ENCODE measurements at regions not wholly inside any gene's neighbourhood (a gene's known extent, or its start where the extent isn't known, plus 50 kb on each side); places are given as distances from the start of the nearest gene placed in this dataset.

DNA sequence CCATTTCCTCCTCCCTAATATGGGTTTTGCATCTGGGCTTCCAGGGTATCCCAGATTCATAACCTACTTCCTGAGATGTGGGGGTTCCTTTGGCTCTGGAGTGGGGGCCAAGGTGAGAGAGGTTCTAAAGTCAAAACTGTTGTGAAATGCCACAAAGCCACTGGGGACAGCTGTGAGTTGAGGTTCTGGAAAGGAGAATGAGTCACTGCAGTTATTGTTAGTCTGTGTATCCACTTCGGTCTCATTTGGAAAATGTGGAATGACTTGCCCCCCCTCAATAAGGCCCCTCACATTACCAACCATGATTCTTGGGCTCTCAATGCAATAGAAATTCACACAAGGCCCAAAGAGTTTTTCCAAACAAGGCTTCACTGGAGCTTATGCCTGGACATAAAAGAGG is 51.1 kb upstream of the LGALSL start:
- H3K27me3 ChIP-seq (ENCODE audit: insufficient read depth), result no peaks in the 10 kb centered on the region
- peaks cover 42% of the 10 kb centered on the region for H3K4me1 ChIP-seq (ENCODE audit: insufficient read depth)
- peaks cover 15% of the 10 kb centered on the region; the same call in 1 of the 2 replicates for H3F3A ChIP-seq (replicated peaks; ENCODE audit: low read depth)
- DNase-seq (ENCODE audit: low spot score), result no peak
- Mint-ChIP-seq H3K9me3 (no peaks in the 10 kb centered on the region), H3K36me3 (ENCODE audit: low read depth) (no peaks in the 10 kb centered on the region), H3K4me3 (no peak overlapping the region), H3K27ac (peak overlapping the region; percentile 76; the same call in 1 of the 2 replicates), H3K27me3 (ENCODE audit: insufficient read depth, low read depth, poor library complexity) (peaks cover 13% of the 10 kb centered on the region), H3K4me1 (peaks cover 67% of the 10 kb centered on the region)
- no peaks in the 10 kb centered on the region for H3K79me2 ChIP-seq (replicated peaks; ENCODE audit: insufficient read depth)
- no peak overlapping the region for H3K4me3 ChIP-seq
- 0 out of 2 replicates have a peak, but pooled peaks cover 2% of the 10 kb centered on the region for H3K9me2 ChIP-seq (ENCODE audit: insufficient read depth)
- H2AFZ ChIP-seq, result peak overlapping the region; percentile 90
- no peak for ATAC-seq
- no peaks in the 10 kb centered on the region for H4K20me1 ChIP-seq (replicated peaks; ENCODE audit: insufficient read depth)
- H3K36me3 ChIP-seq (ENCODE audit: insufficient read depth), result no peaks in the 10 kb centered on the region
- no peak overlapping the region for H3K27ac ChIP-seq (ENCODE audit: low read depth)
- no peak overlapping the region; the same call in 1 of the 2 replicates for H3K4me2 ChIP-seq
- TF ChIP-seq EZH2 (IDR thresholded peaks at IDR 0.05; ENCODE audit: low read depth, unreplicated experiment) (no peak), EZH2phosphoT487 (IDR thresholded peaks at IDR 0.05; ENCODE audit: unreplicated experiment) (no peak), JUNB (IDR thresholded peaks at IDR 0.05; ENCODE audit: unreplicated experiment) (no peak), STAT1 (IDR thresholded peaks at IDR 0.05; ENCODE audit: unreplicated experiment) (no peak), CREB1 (CRISPR knock-in tag; IDR thresholded peaks at IDR 0.05; ENCODE audit: low read depth) (no peak), NANOG (IDR thresholded peaks at IDR 0.05; ENCODE audit: borderline replicate concordance) (no peak), ZNF331 (CRISPR knock-in tag; IDR thresholded peaks at IDR 0.05; ENCODE audit: low read depth) (no peak), ZNF114 (CRISPR knock-in tag; IDR thresholded peaks at IDR 0.05) (no peak), POLR2AphosphoS5 (IDR thresholded peaks at IDR 0.05; ENCODE audit: low read depth) (no peak)
- TF ChIP-seq, protein P1, sequence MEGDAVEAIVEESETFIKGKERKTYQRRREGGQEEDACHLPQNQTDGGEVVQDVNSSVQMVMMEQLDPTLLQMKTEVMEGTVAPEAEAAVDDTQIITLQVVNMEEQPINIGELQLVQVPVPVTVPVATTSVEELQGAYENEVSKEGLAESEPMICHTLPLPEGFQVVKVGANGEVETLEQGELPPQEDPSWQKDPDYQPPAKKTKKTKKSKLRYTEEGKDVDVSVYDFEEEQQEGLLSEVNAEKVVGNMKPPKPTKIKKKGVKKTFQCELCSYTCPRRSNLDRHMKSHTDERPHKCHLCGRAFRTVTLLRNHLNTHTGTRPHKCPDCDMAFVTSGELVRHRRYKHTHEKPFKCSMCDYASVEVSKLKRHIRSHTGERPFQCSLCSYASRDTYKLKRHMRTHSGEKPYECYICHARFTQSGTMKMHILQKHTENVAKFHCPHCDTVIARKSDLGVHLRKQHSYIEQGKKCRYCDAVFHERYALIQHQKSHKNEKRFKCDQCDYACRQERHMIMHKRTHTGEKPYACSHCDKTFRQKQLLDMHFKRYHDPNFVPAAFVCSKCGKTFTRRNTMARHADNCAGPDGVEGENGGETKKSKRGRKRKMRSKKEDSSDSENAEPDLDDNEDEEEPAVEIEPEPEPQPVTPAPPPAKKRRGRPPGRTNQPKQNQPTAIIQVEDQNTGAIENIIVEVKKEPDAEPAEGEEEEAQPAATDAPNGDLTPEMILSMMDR (conservative IDR thresholded peaks at IDR 0.05; ENCODE audit: low read depth in 2 of 2), result no peak
- TF ChIP-seq, protein P2, sequence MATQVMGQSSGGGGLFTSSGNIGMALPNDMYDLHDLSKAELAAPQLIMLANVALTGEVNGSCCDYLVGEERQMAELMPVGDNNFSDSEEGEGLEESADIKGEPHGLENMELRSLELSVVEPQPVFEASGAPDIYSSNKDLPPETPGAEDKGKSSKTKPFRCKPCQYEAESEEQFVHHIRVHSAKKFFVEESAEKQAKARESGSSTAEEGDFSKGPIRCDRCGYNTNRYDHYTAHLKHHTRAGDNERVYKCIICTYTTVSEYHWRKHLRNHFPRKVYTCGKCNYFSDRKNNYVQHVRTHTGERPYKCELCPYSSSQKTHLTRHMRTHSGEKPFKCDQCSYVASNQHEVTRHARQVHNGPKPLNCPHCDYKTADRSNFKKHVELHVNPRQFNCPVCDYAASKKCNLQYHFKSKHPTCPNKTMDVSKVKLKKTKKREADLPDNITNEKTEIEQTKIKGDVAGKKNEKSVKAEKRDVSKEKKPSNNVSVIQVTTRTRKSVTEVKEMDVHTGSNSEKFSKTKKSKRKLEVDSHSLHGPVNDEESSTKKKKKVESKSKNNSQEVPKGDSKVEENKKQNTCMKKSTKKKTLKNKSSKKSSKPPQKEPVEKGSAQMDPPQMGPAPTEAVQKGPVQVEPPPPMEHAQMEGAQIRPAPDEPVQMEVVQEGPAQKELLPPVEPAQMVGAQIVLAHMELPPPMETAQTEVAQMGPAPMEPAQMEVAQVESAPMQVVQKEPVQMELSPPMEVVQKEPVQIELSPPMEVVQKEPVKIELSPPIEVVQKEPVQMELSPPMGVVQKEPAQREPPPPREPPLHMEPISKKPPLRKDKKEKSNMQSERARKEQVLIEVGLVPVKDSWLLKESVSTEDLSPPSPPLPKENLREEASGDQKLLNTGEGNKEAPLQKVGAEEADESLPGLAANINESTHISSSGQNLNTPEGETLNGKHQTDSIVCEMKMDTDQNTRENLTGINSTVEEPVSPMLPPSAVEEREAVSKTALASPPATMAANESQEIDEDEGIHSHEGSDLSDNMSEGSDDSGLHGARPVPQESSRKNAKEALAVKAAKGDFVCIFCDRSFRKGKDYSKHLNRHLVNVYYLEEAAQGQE (IDR thresholded peaks at IDR 0.05; ENCODE audit: unreplicated experiment), result no peak
- TF ChIP-seq, protein P3, sequence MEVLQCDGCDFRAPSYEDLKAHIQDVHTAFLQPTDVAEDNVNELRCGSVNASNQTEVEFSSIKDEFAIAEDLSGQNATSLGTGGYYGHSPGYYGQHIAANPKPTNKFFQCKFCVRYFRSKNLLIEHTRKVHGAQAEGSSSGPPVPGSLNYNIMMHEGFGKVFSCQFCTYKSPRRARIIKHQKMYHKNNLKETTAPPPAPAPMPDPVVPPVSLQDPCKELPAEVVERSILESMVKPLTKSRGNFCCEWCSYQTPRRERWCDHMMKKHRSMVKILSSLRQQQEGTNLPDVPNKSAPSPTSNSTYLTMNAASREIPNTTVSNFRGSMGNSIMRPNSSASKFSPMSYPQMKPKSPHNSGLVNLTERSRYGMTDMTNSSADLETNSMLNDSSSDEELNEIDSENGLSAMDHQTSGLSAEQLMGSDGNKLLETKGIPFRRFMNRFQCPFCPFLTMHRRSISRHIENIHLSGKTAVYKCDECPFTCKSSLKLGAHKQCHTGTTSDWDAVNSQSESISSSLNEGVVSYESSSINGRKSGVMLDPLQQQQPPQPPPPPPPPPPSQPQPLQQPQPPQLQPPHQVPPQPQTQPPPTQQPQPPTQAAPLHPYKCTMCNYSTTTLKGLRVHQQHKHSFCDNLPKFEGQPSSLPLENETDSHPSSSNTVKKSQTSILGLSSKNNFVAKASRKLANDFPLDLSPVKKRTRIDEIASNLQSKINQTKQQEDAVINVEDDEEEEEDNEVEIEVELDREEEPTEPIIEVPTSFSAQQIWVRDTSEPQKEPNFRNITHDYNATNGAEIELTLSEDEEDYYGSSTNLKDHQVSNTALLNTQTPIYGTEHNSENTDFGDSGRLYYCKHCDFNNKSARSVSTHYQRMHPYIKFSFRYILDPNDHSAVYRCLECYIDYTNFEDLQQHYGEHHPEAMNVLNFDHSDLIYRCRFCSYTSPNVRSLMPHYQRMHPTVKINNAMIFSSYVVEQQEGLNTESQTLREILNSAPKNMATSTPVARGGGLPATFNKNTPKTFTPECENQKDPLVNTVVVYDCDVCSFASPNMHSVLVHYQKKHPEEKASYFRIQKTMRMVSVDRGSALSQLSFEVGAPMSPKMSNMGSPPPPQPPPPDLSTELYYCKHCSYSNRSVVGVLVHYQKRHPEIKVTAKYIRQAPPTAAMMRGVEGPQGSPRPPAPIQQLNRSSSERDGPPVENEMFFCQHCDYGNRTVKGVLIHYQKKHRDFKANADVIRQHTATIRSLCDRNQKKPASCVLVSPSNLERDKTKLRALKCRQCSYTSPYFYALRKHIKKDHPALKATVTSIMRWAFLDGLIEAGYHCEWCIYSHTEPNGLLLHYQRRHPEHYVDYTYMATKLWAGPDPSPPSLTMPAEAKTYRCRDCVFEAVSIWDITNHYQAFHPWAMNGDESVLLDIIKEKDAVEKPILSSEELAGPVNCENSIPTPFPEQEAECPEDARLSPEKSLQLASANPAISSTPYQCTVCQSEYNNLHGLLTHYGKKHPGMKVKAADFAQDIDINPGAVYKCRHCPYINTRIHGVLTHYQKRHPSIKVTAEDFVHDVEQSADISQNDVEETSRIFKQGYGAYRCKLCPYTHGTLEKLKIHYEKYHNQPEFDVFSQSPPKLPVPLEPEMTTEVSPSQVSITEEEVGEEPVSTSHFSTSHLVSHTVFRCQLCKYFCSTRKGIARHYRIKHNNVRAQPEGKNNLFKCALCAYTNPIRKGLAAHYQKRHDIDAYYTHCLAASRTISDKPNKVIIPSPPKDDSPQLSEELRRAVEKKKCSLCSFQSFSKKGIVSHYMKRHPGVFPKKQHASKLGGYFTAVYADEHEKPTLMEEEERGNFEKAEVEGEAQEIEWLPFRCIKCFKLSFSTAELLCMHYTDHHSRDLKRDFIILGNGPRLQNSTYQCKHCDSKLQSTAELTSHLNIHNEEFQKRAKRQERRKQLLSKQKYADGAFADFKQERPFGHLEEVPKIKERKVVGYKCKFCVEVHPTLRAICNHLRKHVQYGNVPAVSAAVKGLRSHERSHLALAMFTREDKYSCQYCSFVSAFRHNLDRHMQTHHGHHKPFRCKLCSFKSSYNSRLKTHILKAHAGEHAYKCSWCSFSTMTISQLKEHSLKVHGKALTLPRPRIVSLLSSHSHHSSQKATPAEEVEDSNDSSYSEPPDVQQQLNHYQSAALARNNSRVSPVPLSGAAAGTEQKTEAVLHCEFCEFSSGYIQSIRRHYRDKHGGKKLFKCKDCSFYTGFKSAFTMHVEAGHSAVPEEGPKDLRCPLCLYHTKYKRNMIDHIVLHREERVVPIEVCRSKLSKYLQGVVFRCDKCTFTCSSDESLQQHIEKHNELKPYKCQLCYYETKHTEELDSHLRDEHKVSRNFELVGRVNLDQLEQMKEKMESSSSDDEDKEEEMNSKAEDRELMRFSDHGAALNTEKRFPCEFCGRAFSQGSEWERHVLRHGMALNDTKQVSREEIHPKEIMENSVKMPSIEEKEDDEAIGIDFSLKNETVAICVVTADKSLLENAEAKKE (CRISPR knock-in tag; IDR thresholded peaks at IDR 0.05), result no peak
- TF ChIP-seq, protein P4, sequence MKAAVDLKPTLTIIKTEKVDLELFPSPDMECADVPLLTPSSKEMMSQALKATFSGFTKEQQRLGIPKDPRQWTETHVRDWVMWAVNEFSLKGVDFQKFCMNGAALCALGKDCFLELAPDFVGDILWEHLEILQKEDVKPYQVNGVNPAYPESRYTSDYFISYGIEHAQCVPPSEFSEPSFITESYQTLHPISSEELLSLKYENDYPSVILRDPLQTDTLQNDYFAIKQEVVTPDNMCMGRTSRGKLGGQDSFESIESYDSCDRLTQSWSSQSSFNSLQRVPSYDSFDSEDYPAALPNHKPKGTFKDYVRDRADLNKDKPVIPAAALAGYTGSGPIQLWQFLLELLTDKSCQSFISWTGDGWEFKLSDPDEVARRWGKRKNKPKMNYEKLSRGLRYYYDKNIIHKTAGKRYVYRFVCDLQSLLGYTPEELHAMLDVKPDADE (IDR thresholded peaks at IDR 0.05), result no peak

Data from GM23338 (cell line).